GM21717 (cell line): ENCODE measurements at regions not wholly inside any gene's neighbourhood (a gene's known extent, or its start where the extent isn't known, plus 50 kb on each side); places are given as distances from the start of the nearest gene placed in this dataset.

Experiments
- ATAC-seq: cut with Tn5 transposase; IDR thresholded peaks from one replicate; pipeline ENCODE4 v1.9.1; 2021; ENCODE audit warnings: mild to moderate bottlenecking, moderate library complexity; ENCODE audit not compliant: unreplicated experiment

- ATAC-seq, result no peak
Observed at GRCh38 chr12:84807249-84807648, 105.3 kb downstream of the SLC6A15 start.

GRCh38 chr12:84805474-84805858 lies 107.1 kb downstream of the SLC6A15 start:
- no peak for ATAC-seq

GRCh38 chr12:84804691-84805473 lies 107.7 kb downstream of the SLC6A15 start:
- ATAC-seq, result no peak

GRCh38 chr12:84803661-84804060 lies 108.9 kb downstream of the SLC6A15 start:
- no peak for ATAC-seq

GRCh38 chr12:84802161-84802560 lies 110.4 kb downstream of the SLC6A15 start:
- ATAC-seq, result no peak

GRCh38 chr12:84793558-84794367 lies 118.8 kb downstream of the SLC6A15 start:
- ATAC-seq, result no peak

- ATAC-seq, result no peak
Observed at GRCh38 chr12:84791444-84791843, 121.2 kb downstream of the SLC6A15 start.

- ATAC-seq, result no peak
Observed at GRCh38 chr12:84789184-84789583, 123.4 kb downstream of the SLC6A15 start.

- ATAC-seq, result no peak
Observed at GRCh38 chr12:84787253-84787652, 125.3 kb downstream of the SLC6A15 start.

GRCh38 chr12:84786622-84787021 lies 126.0 kb downstream of the SLC6A15 start:
- ATAC-seq, result no peak

- no peak for ATAC-seq
Observed at GRCh38 chr12:84785951-84786350, 126.6 kb downstream of the SLC6A15 start.

GRCh38 chr12:84785281-84785680 lies 127.3 kb downstream of the SLC6A15 start:
- ATAC-seq, result no peak

GRCh38 chr12:84779169-84779568 lies 133.4 kb downstream of the SLC6A15 start:
- no peak for ATAC-seq

- no peak for ATAC-seq
Observed at GRCh38 chr12:84772281-84772680, 140.3 kb downstream of the SLC6A15 start.

- no peak for ATAC-seq
Observed at GRCh38 chr12:84767079-84767478, 145.5 kb downstream of the SLC6A15 start.

- no peak for ATAC-seq
Observed at GRCh38 chr12:84766375-84766774, 146.2 kb downstream of the SLC6A15 start.

- ATAC-seq, result no peak
Observed at GRCh38 chr12:84764001-84764400, 148.6 kb downstream of the SLC6A15 start.

- no peak for ATAC-seq
Observed at GRCh38 chr12:84763107-84763506, 149.5 kb downstream of the SLC6A15 start.

- no peak for ATAC-seq
Observed at GRCh38 chr12:84760091-84760865, 152.3 kb downstream of the SLC6A15 start.

GRCh38 chr12:84757978-84758377 lies 154.6 kb downstream of the SLC6A15 start:
- ATAC-seq, result no peak

GRCh38 chr12:84756961-84757360 lies 155.6 kb downstream of the SLC6A15 start:
- no peak for ATAC-seq
